Mesenchymal stem cell (in vitro differentiated cells and primary cell): ENCODE measurements at regions not wholly inside any gene's neighbourhood (a gene's known extent, or its start where the extent isn't known, plus 50 kb on each side); places are given as distances from the start of the nearest gene placed in this dataset.

ENCODE experiments used
- DNase-seq: peaks from one replicate; pipeline ENCODE4 v3.0.0-alpha.2; 2013
- H2AFZ ChIP-seq: one replicate; pipeline ENCODE4 v1.6.1; 2013; ENCODE audit warnings: low read depth, mild to moderate bottlenecking, control low read depth, inconsistent platforms, low read length, moderate library complexity
- H2AK5ac ChIP-seq: 2 replicates; pipeline ENCODE4 v1.6.1; 2013; ENCODE audit warnings: low read length, moderate library complexity, mild to moderate bottlenecking, inconsistent platforms; ENCODE audit not compliant: severe bottlenecking
- H2BK120ac ChIP-seq: one replicate; pipeline ENCODE4 v1.6.1; 2013; ENCODE audit warnings: low read depth, mild to moderate bottlenecking, inconsistent platforms, low read length, moderate library complexity
- H2BK12ac ChIP-seq, 2 experiments: one replicate each; pipeline ENCODE4 v1.6.1; 2013; ENCODE audit warnings: inconsistent platforms in 2 of 2, low read length in 2 of 2, mild to moderate bottlenecking in 2 of 2, moderate library complexity in 2 of 2, control low read depth in 1 of 2
- H2BK15ac ChIP-seq: one replicate; pipeline ENCODE4 v1.6.1; 2013; ENCODE audit warnings: mild to moderate bottlenecking, low read depth, inconsistent platforms; ENCODE audit not compliant: poor library complexity, severe bottlenecking
- H2BK5ac ChIP-seq: 2 replicates; pipeline ENCODE4 v1.6.1; 2013; ENCODE audit warnings: low read depth, mild to moderate bottlenecking, low read length, control low read depth, inconsistent platforms; ENCODE audit not compliant: poor library complexity, severe bottlenecking
- H3K14ac ChIP-seq, 2 experiments: one replicate each; pipeline ENCODE4 v1.6.1; 2013; ENCODE audit warnings: inconsistent platforms in 2 of 2, low read length in 2 of 2, control low read depth in 1 of 2, mild to moderate bottlenecking in 1 of 2, moderate library complexity in 1 of 2
- H3K18ac ChIP-seq, 2 experiments: one replicate each; pipeline ENCODE4 v1.6.1; 2013; ENCODE audit warnings: inconsistent platforms in 2 of 2, low read length in 2 of 2, control low read depth in 1 of 2, low read depth in 1 of 2, mild to moderate bottlenecking in 1 of 2
- H3K23ac ChIP-seq, 2 experiments: one replicate each; pipeline ENCODE4 v1.6.1; 2013; ENCODE audit warnings: inconsistent platforms in 2 of 2, low read length in 2 of 2, mild to moderate bottlenecking in 2 of 2, moderate library complexity in 2 of 2, control low read depth in 1 of 2
- H3K27ac ChIP-seq: 2 replicates; pipeline ENCODE4 v1.5.1; 2013; ENCODE audit warnings: mild to moderate bottlenecking, moderate library complexity, low read length, control low read depth, inconsistent platforms; ENCODE audit not compliant: poor library complexity, severe bottlenecking
- H3K27me3 ChIP-seq, 2 experiments: 2 replicates each; pipeline versions ENCODE4 v1.6.1 to v1.7.0; 2013; ENCODE audit warnings: low read length in 2 of 2, mild to moderate bottlenecking in 2 of 2, moderate library complexity in 2 of 2, control low read depth in 1 of 2, inconsistent platforms in 1 of 2; ENCODE audit not compliant: control insufficient read depth in 1 of 2, insufficient read depth in 1 of 2
- H3K36me3 ChIP-seq, 2 experiments: 2 replicates each; pipeline versions ENCODE4 v1.6.1 to v1.7.0; 2013; ENCODE audit warnings: low read length in 2 of 2, control low read depth in 1 of 2, inconsistent platforms in 1 of 2, low read depth in 1 of 2, mild to moderate bottlenecking in 1 of 2; ENCODE audit not compliant: insufficient read depth in 2 of 2, control insufficient read depth in 1 of 2
- H3K4ac ChIP-seq, 2 experiments: one replicate each; pipeline ENCODE4 v1.6.1; 2013; ENCODE audit warnings: inconsistent platforms in 2 of 2, low read length in 2 of 2, mild to moderate bottlenecking in 2 of 2, moderate library complexity in 2 of 2, control low read depth in 1 of 2, low read depth in 1 of 2
- H3K4me1 ChIP-seq: 2 replicates; pipeline ENCODE4 v1.6.1; 2013; ENCODE audit warnings: low read depth, low read length, control low read depth; ENCODE audit not compliant: control insufficient read depth, insufficient read depth
- H3K4me2 ChIP-seq: 2 replicates; pipeline ENCODE4 v1.6.1; 2013; ENCODE audit warnings: low read length, mild to moderate bottlenecking, inconsistent platforms; ENCODE audit not compliant: poor library complexity, severe bottlenecking
- H3K4me3 ChIP-seq, 2 experiments: 2 replicates each; pipeline versions ENCODE4 v1.5.1 to v1.7.0; 2013; ENCODE audit warnings: low read length in 2 of 2, mild to moderate bottlenecking in 2 of 2, control low read depth in 1 of 2, low read depth in 1 of 2; ENCODE audit not compliant: insufficient read depth in 1 of 2
- H3K79me1 ChIP-seq: replicated peaks from 2 replicates; pipeline ENCODE4 v1.6.1; 2013; ENCODE audit warnings: mild to moderate bottlenecking, control low read depth, low read length, inconsistent platforms; ENCODE audit not compliant: poor library complexity, severe bottlenecking
- H3K9ac ChIP-seq: 2 replicates; pipeline ENCODE4 v1.7.0; 2013; ENCODE audit warnings: mild to moderate bottlenecking, low read length, moderate library complexity
- H3K9me3 ChIP-seq: 2 replicates; pipeline ENCODE4 v1.7.0; 2013; ENCODE audit warnings: mild to moderate bottlenecking, low read length; ENCODE audit not compliant: control insufficient read depth
- H4K8ac ChIP-seq: one replicate; pipeline ENCODE4 v1.6.1; 2013; ENCODE audit warnings: inconsistent platforms, mild to moderate bottlenecking, low read length, moderate library complexity
- H4K91ac ChIP-seq: one replicate; pipeline ENCODE4 v1.6.1; 2013; ENCODE audit warnings: mild to moderate bottlenecking, low read length, inconsistent platforms
- WGBS: methylation state at CpG from one replicate; pipeline ENCODE4 v1.1.7; 2013; ENCODE audit warnings: mixed read lengths; 5-methylcytosine and 5-hydroxymethylcytosine counted together

DNA sequence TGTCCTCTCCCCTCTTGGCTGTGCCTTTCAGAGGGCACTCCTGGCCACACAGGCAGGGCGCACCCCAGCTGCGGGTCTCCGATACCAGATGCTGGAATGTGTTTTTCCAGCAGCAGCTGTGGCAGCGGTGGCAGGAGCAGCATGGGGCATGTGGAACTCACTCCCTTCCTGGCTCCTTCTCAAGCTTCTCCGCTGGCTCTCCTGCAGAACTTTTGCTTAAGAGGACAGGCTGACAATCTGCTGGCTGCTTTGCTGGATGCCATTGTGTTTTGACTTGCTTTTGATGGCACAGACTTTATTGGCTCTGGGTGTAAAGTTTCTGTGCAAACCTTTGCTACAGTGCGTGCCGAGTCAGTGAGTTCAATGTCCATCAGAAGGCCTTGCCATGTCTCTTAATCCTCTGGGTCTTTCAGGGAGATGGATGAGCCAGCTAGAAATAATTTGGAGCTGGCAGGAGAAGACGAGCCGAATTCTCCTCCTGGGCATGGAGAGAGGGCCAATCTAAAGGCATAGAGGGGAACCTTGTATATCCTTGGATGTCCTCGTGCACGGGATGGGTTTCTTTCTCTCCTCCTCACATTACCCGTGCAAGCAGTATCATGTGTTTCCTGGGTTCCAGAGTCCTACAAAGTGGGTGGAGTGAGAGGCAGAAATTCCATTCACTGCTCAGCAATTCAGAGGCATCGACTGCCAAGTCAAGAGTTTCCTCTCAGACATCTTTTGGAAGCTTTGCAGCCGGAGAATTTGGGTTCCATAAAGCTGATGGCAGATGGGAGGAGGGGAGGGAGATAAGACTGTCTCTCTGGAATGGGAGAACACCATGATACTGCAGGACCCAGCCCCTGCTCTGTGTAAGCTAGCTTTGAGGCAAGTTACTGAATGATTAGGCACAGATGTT is 231.2 kb downstream of the FGF9 start:
- Histone ChIP-seq H3K27ac (no peak overlapping the region), H3K4me2 (no peak overlapping the region), H3K4ac (no peak overlapping the region), H2AK5ac (no peak overlapping the region), H3K79me1 (no peaks in the 10 kb centered on the region), H4K91ac (no peak overlapping the region), H2AFZ (no peak overlapping the region), H2BK15ac (no peak overlapping the region), H3K4me3 (no peak overlapping the region), H3K9me3 (no peaks in the 10 kb centered on the region), H3K18ac (no peak overlapping the region), H4K8ac (no peak overlapping the region), H3K23ac (no peak overlapping the region), H3K14ac (no peak overlapping the region), H3K9ac (no peak overlapping the region), H2BK120ac (no peak overlapping the region), H2BK5ac (no peak overlapping the region), H3K4me1 (no peaks in the 10 kb centered on the region), H3K27me3 (peaks cover 0 to 9% of the 10 kb centered on the region in 2 experiments), H2BK12ac (no peak overlapping the region), H3K36me3 (no peaks in the 10 kb centered on the region)
- WGBS = 85% methylated on average over 14 of the region's 14 CpGs
- DNase-seq = no peak

DNA sequence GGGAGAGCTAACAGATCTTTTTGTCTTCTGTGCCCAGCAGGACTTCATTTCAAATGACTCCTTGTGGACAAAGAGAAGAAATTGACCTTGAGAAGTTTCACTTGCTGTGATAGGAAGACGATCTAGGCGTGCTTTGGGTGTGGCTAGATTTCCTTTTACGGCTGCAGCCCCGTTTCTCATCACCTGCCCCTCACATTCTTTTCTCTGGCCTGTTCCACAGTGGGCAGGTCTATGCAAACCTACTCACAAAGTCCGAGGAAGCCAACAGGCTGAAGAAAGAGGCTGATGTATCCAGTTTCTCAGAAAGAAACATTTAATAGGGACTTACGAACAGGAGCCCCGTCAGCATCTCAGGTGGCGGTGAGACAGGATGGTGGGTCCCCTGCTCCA is 231.8 kb downstream of the FGF9 start:
- WGBS = 87% methylated on average over 8 of the region's 8 CpGs
- Histone ChIP-seq H2BK15ac (no peak overlapping the region), H3K4me2 (no peak overlapping the region), H3K9me3 (no peaks in the 10 kb centered on the region), H3K27ac (no peak overlapping the region), H4K91ac (no peak overlapping the region), H3K4me1 (no peaks in the 10 kb centered on the region), H3K9ac (no peak overlapping the region), H3K18ac (no peak overlapping the region), H2AFZ (no peak overlapping the region), H3K4me3 (no peak overlapping the region), H3K23ac (no peak overlapping the region), H3K79me1 (no peaks in the 10 kb centered on the region), H2BK12ac (no peak overlapping the region), H3K14ac (no peak overlapping the region), H3K36me3 (no peaks in the 10 kb centered on the region), H2BK120ac (no peak overlapping the region), H2BK5ac (no peak overlapping the region), H3K27me3 (peaks cover 0 to 9% of the 10 kb centered on the region in 2 experiments), H4K8ac (no peak overlapping the region), H3K4ac (no peak overlapping the region), H2AK5ac (no peak overlapping the region)
- no peak for DNase-seq

DNA sequence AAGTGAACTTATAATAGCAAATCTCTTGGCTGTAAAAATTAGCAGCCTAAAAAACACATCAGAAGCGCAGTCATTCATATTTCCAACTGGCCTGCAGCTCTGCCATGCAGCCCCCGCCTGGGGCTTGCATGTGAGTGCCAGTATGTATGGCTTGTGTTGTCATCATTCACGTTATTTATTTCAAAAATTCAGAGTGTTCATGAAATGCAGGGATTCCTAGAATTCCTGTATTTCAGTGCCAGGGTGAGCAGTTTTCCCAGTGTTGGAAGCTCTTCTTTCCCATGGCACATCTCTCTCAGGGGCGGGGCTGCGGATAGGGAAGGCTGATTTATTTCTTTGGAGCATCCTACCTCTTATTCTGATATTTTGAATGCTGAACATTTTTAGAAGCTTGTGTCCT is 234.6 kb downstream of the FGF9 start:
- Histone ChIP-seq H3K79me1 (no peaks in the 10 kb centered on the region), H3K23ac (no peak overlapping the region), H2AK5ac (no peak overlapping the region), H2BK15ac (no peak overlapping the region), H2AFZ (no peak overlapping the region), H2BK120ac (no peak overlapping the region), H2BK12ac (no peak overlapping the region), H3K9me3 (no peaks in the 10 kb centered on the region), H3K9ac (no peak overlapping the region), H3K27me3 (peaks cover 0 to 9% of the 10 kb centered on the region in 2 experiments), H4K8ac (no peak overlapping the region), H2BK5ac (no peak overlapping the region), H3K4me2 (no peak overlapping the region), H3K4me1 (no peaks in the 10 kb centered on the region), H3K4ac (no peak overlapping the region), H3K36me3 (no peaks in the 10 kb centered on the region), H3K14ac (no peak overlapping the region), H3K27ac (no peak overlapping the region), H3K4me3 (no peak overlapping the region), H4K91ac (no peak overlapping the region), H3K18ac (no peak overlapping the region)
- 73% methylated on average over 3 of the region's 5 CpGs for WGBS
- no peak for DNase-seq

DNA sequence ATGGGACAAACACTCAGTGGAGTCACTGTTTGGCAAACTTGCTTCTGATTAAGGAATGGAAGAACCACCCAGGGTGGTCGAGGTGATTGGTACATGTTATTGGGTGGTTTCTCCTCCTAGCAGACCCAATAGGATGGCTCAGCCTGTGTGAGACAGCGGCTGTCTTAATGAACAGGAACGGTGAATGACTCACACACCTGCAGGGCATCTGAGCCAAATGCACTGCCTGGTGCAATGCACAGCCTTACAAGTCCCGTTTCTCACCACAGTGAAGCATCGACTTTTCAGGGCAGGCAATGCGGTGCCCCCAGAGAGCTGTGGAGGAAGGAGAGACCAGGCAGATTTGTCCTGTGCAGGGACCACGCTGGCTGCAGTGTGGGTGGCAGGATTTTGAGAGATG is 238.5 kb downstream of the FGF9 start:
- H3K14ac ChIP-seq = peak overlapping the region in 1 of 2 experiments; percentile 38

More for the DNA sequence above, 238.5 kb downstream of the FGF9 start:
- no peak overlapping the region for H2BK15ac ChIP-seq
- no peak overlapping the region for H3K23ac ChIP-seq
- H2AK5ac ChIP-seq = no peak overlapping the region
- no peak overlapping the region for H2AFZ ChIP-seq
- H3K27me3 ChIP-seq = no peaks in the 10 kb centered on the region
- H4K8ac ChIP-seq = no peak overlapping the region
- H2BK120ac ChIP-seq = no peak overlapping the region
- H3K9ac ChIP-seq = no peak overlapping the region
- H3K4ac ChIP-seq = no peak overlapping the region
- no peak overlapping the region for H2BK5ac ChIP-seq
- no peaks in the 10 kb centered on the region for H3K4me1 ChIP-seq
- no peak overlapping the region for H3K27ac ChIP-seq
- no peaks in the 10 kb centered on the region for H3K9me3 ChIP-seq
- H3K18ac ChIP-seq = no peak overlapping the region
- no peak overlapping the region for H3K4me3 ChIP-seq
- H3K79me1 ChIP-seq = no peaks in the 10 kb centered on the region
- whole genome bisulfite sequencing = 66% methylated on average over 7 of the region's 7 CpGs
- H3K4me2 ChIP-seq = no peak overlapping the region
- no peaks in the 10 kb centered on the region for H3K36me3 ChIP-seq
- DNase-seq = no peak
- H2BK12ac ChIP-seq = no peak overlapping the region
- H4K91ac ChIP-seq = no peak overlapping the region
